Skeletal muscle satellite cell (primary cell): ENCODE measurements at regions not wholly inside any gene's neighbourhood (a gene's known extent, or its start where the extent isn't known, plus 50 kb on each side); places are given as distances from the start of the nearest gene placed in this dataset.

Experiments used
- H3K27me3 ChIP-seq: 2 replicates; pipeline ENCODE4 v1.7.0; 2013; ENCODE audit warnings: low read length; ENCODE audit not compliant: control insufficient read depth, insufficient read depth
- H3K36me3 ChIP-seq: 2 replicates; pipeline ENCODE4 v1.7.0; 2013; ENCODE audit warnings: mild to moderate bottlenecking, control low read depth, low read length; ENCODE audit not compliant: insufficient read depth
- H3K4me1 ChIP-seq: 2 replicates; pipeline ENCODE4 v1.7.0; 2013; ENCODE audit warnings: low read length; ENCODE audit not compliant: control insufficient read depth, insufficient read depth
- H3K4me2 ChIP-seq: 2 replicates; pipeline ENCODE4 v1.7.0; 2013; ENCODE audit warnings: mild to moderate bottlenecking, low read length
- H3K4me3 ChIP-seq: 2 replicates; pipeline ENCODE4 v1.7.0; 2013; ENCODE audit warnings: low read length
- H3K9ac ChIP-seq: 2 replicates; pipeline ENCODE4 v1.7.0; 2013; ENCODE audit warnings: mild to moderate bottlenecking, low read depth, low read length, moderate library complexity
- H3K9me3 ChIP-seq: replicated peaks from 2 replicates; pipeline ENCODE4 v1.7.0; 2013; ENCODE audit warnings: mild to moderate bottlenecking, control low read depth, low read length

GRCh38 chr6:92545861-92546260 is 873.5 kb downstream of the EPHA7 start:
- no peak overlapping the region for H3K9ac ChIP-seq
- no peak overlapping the region for H3K4me2 ChIP-seq
- no peak overlapping the region for H3K4me3 ChIP-seq
- H3K36me3 ChIP-seq, result no peaks in the 10 kb centered on the region
- no peaks in the 10 kb centered on the region for H3K27me3 ChIP-seq
- no peaks in the 10 kb centered on the region for H3K4me1 ChIP-seq
- no peaks in the 10 kb centered on the region for H3K9me3 ChIP-seq

- H3K4me3 ChIP-seq, result no peak overlapping the region
- no peaks in the 10 kb centered on the region for H3K9me3 ChIP-seq
- peaks cover 4% of the 10 kb centered on the region for H3K4me1 ChIP-seq
- no peaks in the 10 kb centered on the region for H3K27me3 ChIP-seq
- no peak overlapping the region for H3K4me2 ChIP-seq
- H3K36me3 ChIP-seq, result no peaks in the 10 kb centered on the region
- H3K9ac ChIP-seq, result no peak overlapping the region
Observed at GRCh38 chr6:92541448-92542060, 877.8 kb downstream of the EPHA7 start.

GRCh38 chr6:92538926-92539325 is 880.4 kb downstream of the EPHA7 start:
- Histone ChIP-seq H3K36me3 (no peaks in the 10 kb centered on the region), H3K9me3 (no peaks in the 10 kb centered on the region), H3K4me2 (no peak overlapping the region), H3K9ac (no peak overlapping the region), H3K4me3 (no peak overlapping the region), H3K4me1 (peaks cover 4% of the 10 kb centered on the region), H3K27me3 (no peaks in the 10 kb centered on the region)

- Histone ChIP-seq H3K27me3 (no peaks in the 10 kb centered on the region), H3K4me3 (no peak overlapping the region), H3K9ac (no peak overlapping the region), H3K9me3 (no peaks in the 10 kb centered on the region), H3K36me3 (no peaks in the 10 kb centered on the region), H3K4me2 (no peak overlapping the region), H3K4me1 (peaks cover 4% of the 10 kb centered on the region)
Observed at GRCh38 chr6:92538275-92538674, 881.1 kb downstream of the EPHA7 start.

GRCh38 chr6:92534109-92534508 is 885.2 kb downstream of the EPHA7 start:
- peaks cover 4% of the 10 kb centered on the region for H3K4me1 ChIP-seq
- no peaks in the 10 kb centered on the region for H3K9me3 ChIP-seq
- no peak overlapping the region for H3K9ac ChIP-seq
- H3K36me3 ChIP-seq, result no peaks in the 10 kb centered on the region
- H3K27me3 ChIP-seq, result no peaks in the 10 kb centered on the region
- H3K4me3 ChIP-seq, result no peak overlapping the region
- no peak overlapping the region for H3K4me2 ChIP-seq

GRCh38 chr6:92522589-92522988 is 896.8 kb downstream of the EPHA7 start:
- Histone ChIP-seq H3K9ac (no peak overlapping the region), H3K27me3 (no peaks in the 10 kb centered on the region), H3K4me1 (no peaks in the 10 kb centered on the region), H3K9me3 (no peaks in the 10 kb centered on the region), H3K4me3 (no peak overlapping the region), H3K4me2 (no peak overlapping the region), H3K36me3 (no peaks in the 10 kb centered on the region)

- H3K36me3 ChIP-seq, result no peaks in the 10 kb centered on the region
- no peak overlapping the region for H3K9ac ChIP-seq
- no peaks in the 10 kb centered on the region for H3K4me1 ChIP-seq
- no peak overlapping the region for H3K4me3 ChIP-seq
- no peaks in the 10 kb centered on the region for H3K27me3 ChIP-seq
- no peak overlapping the region for H3K4me2 ChIP-seq
- H3K9me3 ChIP-seq, result no peaks in the 10 kb centered on the region
Observed at GRCh38 chr6:92521553-92521952, 897.8 kb downstream of the EPHA7 start.

- Histone ChIP-seq H3K4me2 (no peak overlapping the region), H3K9ac (no peak overlapping the region), H3K9me3 (no peaks in the 10 kb centered on the region), H3K36me3 (no peaks in the 10 kb centered on the region), H3K27me3 (no peaks in the 10 kb centered on the region), H3K4me3 (no peak overlapping the region), H3K4me1 (no peaks in the 10 kb centered on the region)
Observed at GRCh38 chr6:92510137-92510536, 909.2 kb downstream of the EPHA7 start.

GRCh38 chr6:92507552-92507951 is 911.8 kb downstream of the EPHA7 start:
- no peaks in the 10 kb centered on the region for H3K36me3 ChIP-seq
- H3K4me3 ChIP-seq, result no peak overlapping the region
- no peak overlapping the region for H3K4me2 ChIP-seq
- H3K9ac ChIP-seq, result no peak overlapping the region
- no peaks in the 10 kb centered on the region for H3K27me3 ChIP-seq
- no peaks in the 10 kb centered on the region for H3K4me1 ChIP-seq
- H3K9me3 ChIP-seq, result no peaks in the 10 kb centered on the region

- Histone ChIP-seq H3K9me3 (no peaks in the 10 kb centered on the region), H3K4me1 (no peaks in the 10 kb centered on the region), H3K9ac (no peak overlapping the region), H3K4me2 (no peak overlapping the region), H3K27me3 (no peaks in the 10 kb centered on the region), H3K36me3 (no peaks in the 10 kb centered on the region), H3K4me3 (no peak overlapping the region)
Observed at GRCh38 chr6:92504509-92504908, 914.9 kb downstream of the EPHA7 start.

- Histone ChIP-seq H3K27me3 (no peaks in the 10 kb centered on the region), H3K4me2 (no peak overlapping the region), H3K9me3 (no peaks in the 10 kb centered on the region), H3K4me1 (no peaks in the 10 kb centered on the region), H3K36me3 (no peaks in the 10 kb centered on the region), H3K9ac (no peak overlapping the region), H3K4me3 (no peak overlapping the region)
Observed at GRCh38 chr6:92497281-92497680, 922.1 kb downstream of the EPHA7 start.

- H3K9ac ChIP-seq, result no peak overlapping the region
Observed at GRCh38 chr6:92496527-92496926, 922.8 kb downstream of the EPHA7 start.

More at GRCh38 chr6:92496527-92496926, 922.8 kb downstream of the EPHA7 start:
- Histone ChIP-seq H3K4me1 (no peaks in the 10 kb centered on the region), H3K27me3 (no peaks in the 10 kb centered on the region), H3K9me3 (no peaks in the 10 kb centered on the region), H3K4me2 (no peak overlapping the region), H3K36me3 (no peaks in the 10 kb centered on the region), H3K4me3 (no peak overlapping the region)
